SK-N-SH treated with all-trans-retinoic acid at 6 μM for 48 hours (cell line): ENCODE measurements at regions not wholly inside any gene's neighbourhood (a gene's known extent, or its start where the extent isn't known, plus 50 kb on each side); places are given as distances from the start of the nearest gene placed in this dataset.

Experiments
- ATAC-seq: fragments of 200-7000 bp; cut with Tn5 transposase; 3 replicates; pipeline ENCODE4 v1.9.1; 2020; ENCODE audit warnings: mild to moderate bottlenecking, moderate library complexity
- ARNTL ChIP-seq: fragments of 450-650 bp; formaldehyde crosslinking; IDR thresholded peaks from 2 replicates; pipeline ENCODE4 v1.5.0; 2020; ENCODE audit warnings: low read depth, mild to moderate bottlenecking, moderate library complexity, borderline replicate concordance
- BACH2 ChIP-seq: fragments of 250-450 bp; sonication (Bioruptor Pico); IDR thresholded peaks from 2 replicates; pipeline ENCODE4 v1.9.0; 2021; ENCODE audit warnings: mild to moderate bottlenecking, borderline replicate concordance
- CREB5 ChIP-seq: fragments of 250-450 bp; sonication (Bioruptor Pico); IDR thresholded peaks from 2 replicates; pipeline ENCODE4 v1.5.1; 2020; ENCODE audit warnings: low read depth, mild to moderate bottlenecking, moderate library complexity
- CSRNP3 ChIP-seq: fragments of 250-450 bp; sonication (Bioruptor Pico); IDR thresholded peaks from 2 replicates; pipeline ENCODE4 v1.5.1; 2021; ENCODE audit warnings: mild to moderate bottlenecking, moderate library complexity
- GLIS3 ChIP-seq: fragments of 250-450 bp; sonication (Bioruptor Pico); IDR thresholded peaks from 2 replicates; pipeline ENCODE4 v1.5.0; 2020; ENCODE audit warnings: mild to moderate bottlenecking, moderate library complexity
- ISL1 ChIP-seq: fragments of 250-450 bp; sonication (Bioruptor Pico); IDR thresholded peaks from 2 replicates; pipeline ENCODE4 v2.1.2; 2022; ENCODE audit warnings: mild to moderate bottlenecking, moderate library complexity
- OSR1 ChIP-seq: fragments of 250-450 bp; sonication (Bioruptor Pico); IDR thresholded peaks from 2 replicates; pipeline ENCODE4 v1.8.0; 2022; ENCODE audit warnings: moderate library complexity, mild to moderate bottlenecking, inconsistent platforms
- PATZ1 ChIP-seq: fragments of 250-450 bp; sonication (Bioruptor Pico); IDR thresholded peaks from 2 replicates; pipeline ENCODE4 v1.8.0; 2020; ENCODE audit warnings: mild to moderate bottlenecking, moderate library complexity, borderline replicate concordance
- POU6F1 ChIP-seq: fragments of 250-450 bp; sonication (Bioruptor Pico); IDR thresholded peaks from 2 replicates; pipeline ENCODE4 v1.8.0; 2021; ENCODE audit warnings: low read depth, mild to moderate bottlenecking, moderate library complexity, borderline replicate concordance
- PPARA ChIP-seq: fragments of 250-450 bp; sonication (Bioruptor Pico); IDR thresholded peaks from 2 replicates; pipeline ENCODE4 v1.5.0; 2020; ENCODE audit warnings: mild to moderate bottlenecking, borderline replicate concordance
- RARB ChIP-seq: fragments of 250-450 bp; sonication (Bioruptor Pico); IDR thresholded peaks from 2 replicates; pipeline ENCODE4 v1.8.0; 2021; ENCODE audit warnings: mild to moderate bottlenecking, moderate library complexity
- SNAI2 ChIP-seq: fragments of 250-450 bp; sonication (Bioruptor Pico); IDR thresholded peaks from 2 replicates; pipeline ENCODE4 v1.5.0; 2020; ENCODE audit warnings: mild to moderate bottlenecking, moderate library complexity
- TSHZ2 ChIP-seq: fragments of 250-450 bp; sonication (Bioruptor Pico); IDR thresholded peaks from 2 replicates; pipeline ENCODE4 v1.5.0; 2020; ENCODE audit warnings: mild to moderate bottlenecking, moderate library complexity
- ZC3H10 ChIP-seq: fragments of 250-450 bp; sonication (Bioruptor Pico); IDR thresholded peaks from 2 replicates; pipeline ENCODE4 v1.5.1; 2021; ENCODE audit warnings: mild to moderate bottlenecking, moderate library complexity
- ZFP3 ChIP-seq: fragments of 250-450 bp; sonication (Bioruptor Pico); IDR thresholded peaks from 2 replicates; pipeline ENCODE4 v1.5.0; 2020; ENCODE audit warnings: mild to moderate bottlenecking, moderate library complexity
- ZFP30 ChIP-seq: fragments of 450-650 bp; formaldehyde crosslinking; IDR thresholded peaks from 2 replicates; pipeline ENCODE4 v1.5.0; 2022; ENCODE audit warnings: mild to moderate bottlenecking, moderate library complexity
- ZNF565 ChIP-seq: fragments of 450-650 bp; formaldehyde crosslinking; conservative IDR thresholded peaks from 2 replicates; pipeline ENCODE4 v1.5.0; 2020; ENCODE audit warnings: low read depth, mild to moderate bottlenecking, moderate library complexity
- ZNF70 ChIP-seq: fragments of 450-650 bp; formaldehyde crosslinking; IDR thresholded peaks from 2 replicates; pipeline ENCODE4 v1.5.0; 2020; ENCODE audit warnings: mild to moderate bottlenecking, moderate library complexity
- ZNF8 ChIP-seq: fragments of 450-650 bp; formaldehyde crosslinking; IDR thresholded peaks from 2 replicates; pipeline ENCODE4 v1.5.0; 2020; ENCODE audit warnings: mild to moderate bottlenecking, moderate library complexity

GRCh38 chr10:21300551-21300950, 224.9 kb downstream of the SKIDA1 start (continued):
- no peak for TF ChIP-seq GLIS3

GRCh38 chr10:21299330-21299729, 226.2 kb downstream of the SKIDA1 start:
- ATAC-seq, result no peak
- TF ChIP-seq ISL1, result no peak
- TF ChIP-seq PATZ1 (CRISPR knock-in tag), result no peak
- no peak for TF ChIP-seq ZC3H10 (CRISPR knock-in tag)
- no peak for TF ChIP-seq ZNF8
- no peak for TF ChIP-seq POU6F1
- no peak for TF ChIP-seq SNAI2 (CRISPR knock-in tag)
- no peak for TF ChIP-seq CSRNP3 (CRISPR knock-in tag)
- no peak for TF ChIP-seq PPARA (CRISPR knock-in tag)
- TF ChIP-seq GLIS3, result no peak
- no peak for TF ChIP-seq OSR1 (CRISPR knock-in tag)
- no peak for TF ChIP-seq ZNF565 (CRISPR knock-in tag)

GRCh38 chr10:21298701-21299100, 226.8 kb downstream of the SKIDA1 start:
- TF ChIP-seq ISL1, result no peak
- no peak for TF ChIP-seq CREB5 (CRISPR knock-in tag)
- TF ChIP-seq RARB (CRISPR knock-in tag), result no peak
- no peak for TF ChIP-seq ZFP3 (CRISPR knock-in tag)
- TF ChIP-seq ZNF70 (CRISPR knock-in tag), result no peak
- TF ChIP-seq ARNTL (CRISPR knock-in tag), result no peak
- no peak for TF ChIP-seq GLIS3
- no peak for TF ChIP-seq CSRNP3 (CRISPR knock-in tag)
- no peak for TF ChIP-seq ZNF565 (CRISPR knock-in tag)
- TF ChIP-seq POU6F1, result no peak
- no peak for TF ChIP-seq BACH2 (CRISPR knock-in tag)
- TF ChIP-seq ZFP30 (CRISPR knock-in tag), result no peak
- TF ChIP-seq OSR1 (CRISPR knock-in tag), result no peak
- no peak for TF ChIP-seq PATZ1 (CRISPR knock-in tag)
- no peak for TF ChIP-seq TSHZ2
- TF ChIP-seq ZNF8, result no peak
- TF ChIP-seq ZC3H10 (CRISPR knock-in tag), result no peak
- no peak for TF ChIP-seq SNAI2 (CRISPR knock-in tag)
- no peak for ATAC-seq
